ENCODE measurements at regions not wholly inside any gene's neighbourhood (a gene's known extent, or its start where the extent isn't known, plus 50 kb on each side); places are given as distances from the start of the nearest gene placed in this dataset.

DNA sequence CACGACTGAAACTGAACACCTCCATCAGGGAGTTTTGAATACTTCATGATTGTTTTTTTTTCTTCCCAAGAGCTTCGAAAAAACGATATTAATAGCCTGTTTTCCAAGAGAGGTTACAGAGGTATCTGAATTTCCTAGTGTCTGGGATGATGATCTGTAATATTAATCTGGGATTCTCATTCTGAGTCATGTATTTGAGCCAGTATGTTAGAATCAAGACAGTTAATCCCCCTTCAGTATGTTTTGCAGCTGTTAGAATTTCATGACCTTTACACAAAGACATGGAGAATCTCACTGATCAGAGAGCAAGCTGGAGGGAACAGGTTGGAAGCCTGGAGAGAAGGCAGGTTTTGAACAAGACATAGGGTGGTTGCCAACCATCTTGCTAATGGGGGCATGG, 234.5 kb upstream of the GAP43 start:
- Histone ChIP-seq H2BK120ac (ENCODE audit: low read depth, low read length, poor library complexity, severe bottlenecking) (no peak overlapping the region), H3K23me2 (ENCODE audit: insufficient read length, low read depth, low read length, poor library complexity, severe bottlenecking) (no peaks in the 10 kb centered on the region), H3K79me2 (ENCODE audit: insufficient read depth, low read length) (no peaks in the 10 kb centered on the region), H2BK12ac (ENCODE audit: insufficient read length, low read depth, low read length) (no peak overlapping the region), H2BK15ac (ENCODE audit: low read depth, low read length) (no peak overlapping the region), H3K9me3 (ENCODE audit: control insufficient read depth, low read depth, low read length) (no peaks in the 10 kb centered on the region), H3K9ac (ENCODE audit: extremely low read depth, insufficient read length, low read length) (no peak overlapping the region), H3K56ac (ENCODE audit: insufficient read length, low read depth, low read length) (no peak overlapping the region), H3K27ac (ENCODE audit: insufficient read length, low read depth, low read length) (no peak overlapping the region), H3K14ac (ENCODE audit: insufficient read depth, low read length) (no peak overlapping the region), H3K79me1 (ENCODE audit: insufficient read depth, low read depth, low read length, poor library complexity, severe bottlenecking) (no peaks in the 10 kb centered on the region), H2BK5ac (ENCODE audit: insufficient read length, low read length) (no peak overlapping the region), H3T11ph (ENCODE audit: low read length) (no peak overlapping the region), H4K20me1 (ENCODE audit: control insufficient read depth, insufficient read depth, insufficient read length) (no peaks in the 10 kb centered on the region), H2BK20ac (ENCODE audit: low read depth, low read length, poor library complexity, severe bottlenecking) (no peak overlapping the region), H2AFZ (ENCODE audit: low read length) (no peak overlapping the region), H4K8ac (replicated peaks; ENCODE audit: insufficient read length, low read depth, low read length) (no peak overlapping the region), H3K4ac (ENCODE audit: low read depth, low read length) (no peak overlapping the region), H3K27me3 (ENCODE audit: insufficient read depth, low read length) (no peaks in the 10 kb centered on the region), H3K4me1 (ENCODE audit: insufficient read depth, low read length) (peaks cover 6% of the 10 kb centered on the region; the same call in 1 of the 2 replicates), H4K91ac (ENCODE audit: insufficient read length, low read depth, low read length) (no peak overlapping the region), H3K23ac (ENCODE audit: insufficient read length, low read depth, low read length) (no peak overlapping the region), H2AK5ac (ENCODE audit: insufficient read length, low read length) (no peak overlapping the region), H3K4me2 (ENCODE audit: insufficient read depth, insufficient read length, low read length) (no peak overlapping the region), H3K18ac (ENCODE audit: insufficient read length, low read depth, low read length) (no peak overlapping the region), H4K5ac (ENCODE audit: insufficient read length, low read depth, low read length) (no peak overlapping the region)
- TF ChIP-seq, protein P1, sequence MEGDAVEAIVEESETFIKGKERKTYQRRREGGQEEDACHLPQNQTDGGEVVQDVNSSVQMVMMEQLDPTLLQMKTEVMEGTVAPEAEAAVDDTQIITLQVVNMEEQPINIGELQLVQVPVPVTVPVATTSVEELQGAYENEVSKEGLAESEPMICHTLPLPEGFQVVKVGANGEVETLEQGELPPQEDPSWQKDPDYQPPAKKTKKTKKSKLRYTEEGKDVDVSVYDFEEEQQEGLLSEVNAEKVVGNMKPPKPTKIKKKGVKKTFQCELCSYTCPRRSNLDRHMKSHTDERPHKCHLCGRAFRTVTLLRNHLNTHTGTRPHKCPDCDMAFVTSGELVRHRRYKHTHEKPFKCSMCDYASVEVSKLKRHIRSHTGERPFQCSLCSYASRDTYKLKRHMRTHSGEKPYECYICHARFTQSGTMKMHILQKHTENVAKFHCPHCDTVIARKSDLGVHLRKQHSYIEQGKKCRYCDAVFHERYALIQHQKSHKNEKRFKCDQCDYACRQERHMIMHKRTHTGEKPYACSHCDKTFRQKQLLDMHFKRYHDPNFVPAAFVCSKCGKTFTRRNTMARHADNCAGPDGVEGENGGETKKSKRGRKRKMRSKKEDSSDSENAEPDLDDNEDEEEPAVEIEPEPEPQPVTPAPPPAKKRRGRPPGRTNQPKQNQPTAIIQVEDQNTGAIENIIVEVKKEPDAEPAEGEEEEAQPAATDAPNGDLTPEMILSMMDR (conservative IDR thresholded peaks at IDR 0.05), result no peak
- H3K36me3 Mint-ChIP-seq (ENCODE audit: insufficient read depth in 1 of 3, low read depth in 3 of 3), result no peaks in the 10 kb centered on the region
- H3K27ac Mint-ChIP-seq, result no peak overlapping the region
- DNase-seq, result no peak
- no CpG with 5 or more reads among the region's 3 CpGs for WGBS (ENCODE audit: extremely low coverage, insufficient read length, low lambda C conversion rate)
- H3K4me3 Mint-ChIP-seq, result no peak overlapping the region
- no peaks in the 10 kb centered on the region for H3K9me3 Mint-ChIP-seq
- H3K4me1 Mint-ChIP-seq, result peaks cover 25 to 30% of the 10 kb centered on the region in 2 experiments
- H3K27me3 Mint-ChIP-seq (ENCODE audit: low read depth), result no peaks in the 10 kb centered on the region

Data from H9 (cell line).